Karpas-422 (cell line): ENCODE measurements at regions not wholly inside any gene's neighbourhood (a gene's known extent, or its start where the extent isn't known, plus 50 kb on each side); places are given as distances from the start of the nearest gene placed in this dataset.
"Not testable (repeated sequence)": the region's sequence is repeated elsewhere in the genome, so short reads cannot be mapped to it uniquely, and the experiment has no call there.

ENCODE experiments used
- DNase-seq: peaks from one replicate; pipeline ENCODE4 v3.0.0-alpha.2; 2015
- H2AFZ ChIP-seq: fragments of 200-600 bp; sonication (generic); 2 replicates; pipeline ENCODE4 v1.6.1; 2014; ENCODE audit warnings: antibody characterized with exemption, low read length, mixed read lengths
- H3K27ac ChIP-seq: fragments of 200-600 bp; sonication (generic); 2 replicates; pipeline ENCODE4 v1.5.1; 2014; ENCODE audit warnings: mild to moderate bottlenecking, low read length, moderate library complexity
- H3K27me3 ChIP-seq: fragments of 200-600 bp; sonication (generic); 2 replicates; pipeline ENCODE4 v1.6.1; 2014; ENCODE audit warnings: low read length, mixed read lengths
- H3K36me3 ChIP-seq: fragments of 200-600 bp; sonication (generic); 2 replicates; pipeline ENCODE4 v1.6.1; 2014; ENCODE audit warnings: low read length, mixed read lengths; ENCODE audit not compliant: insufficient read depth
- H3K4me1 ChIP-seq: fragments of 200-600 bp; sonication (generic); 2 replicates; pipeline ENCODE4 v1.6.1; 2014; ENCODE audit warnings: mild to moderate bottlenecking, low read length, mixed read lengths
- H3K4me2 ChIP-seq: fragments of 200-600 bp; sonication (generic); 2 replicates; pipeline ENCODE4 v1.6.1; 2014; ENCODE audit warnings: low read length, low read depth, mild to moderate bottlenecking; ENCODE audit not compliant: poor library complexity, severe bottlenecking
- H3K4me3 ChIP-seq: fragments of 200-600 bp; sonication (generic); 2 replicates; pipeline ENCODE4 v1.5.1; 2014; ENCODE audit warnings: mild to moderate bottlenecking, antibody characterized with exemption, low read length, mixed read lengths
- H3K79me2 ChIP-seq: fragments of 200-600 bp; sonication (generic); 2 replicates; pipeline ENCODE4 v1.6.1; 2014; ENCODE audit warnings: mild to moderate bottlenecking, low read length, mixed read lengths
- H3K9ac ChIP-seq: fragments of 200-600 bp; sonication (generic); 2 replicates; pipeline ENCODE4 v1.6.0; 2014; ENCODE audit warnings: low read length
- H3K9me2 ChIP-seq: fragments of 200-600 bp; sonication (generic), shearing (Covaris generic); replicated peaks from 2 replicates; pipeline ENCODE4 v1.6.0; 2014; ENCODE audit warnings: mild to moderate bottlenecking, low read length, moderate library complexity; ENCODE audit not compliant: insufficient read depth
- H3K9me3 ChIP-seq: fragments of 300-700, 200-600 bp; sonication (generic); 2 replicates; pipeline ENCODE4 v1.6.1; 2014; ENCODE audit warnings: low read length, mixed read lengths
- H4K20me1 ChIP-seq: fragments of 200-600 bp; sonication (generic); 2 replicates; pipeline ENCODE4 v1.6.1; 2014; ENCODE audit warnings: mild to moderate bottlenecking, antibody characterized with exemption, low read length, low read depth; ENCODE audit not compliant: insufficient read depth

- not testable (repeated sequence) for H3K9me3 ChIP-seq, H3K9me2 ChIP-seq, H3K27ac ChIP-seq, H2AFZ ChIP-seq, H3K27me3 ChIP-seq, H3K4me1 ChIP-seq, H4K20me1 ChIP-seq, H3K79me2 ChIP-seq, H3K36me3 ChIP-seq
- peak overlapping the region; percentile 47 for H3K4me2 ChIP-seq
- peak overlapping the region; percentile 56; the same call in 1 of the 2 replicates for H3K4me3 ChIP-seq
- peak; percentile 68 for DNase-seq
- peak overlapping the region; percentile 48; the same call in 1 of the 2 replicates for H3K9ac ChIP-seq
Observed at GRCh38 chr1:120558303-120559060, 143.6 kb downstream of the NBPF8 start.

- H3K4me2 ChIP-seq, H3K4me1 ChIP-seq, H3K27me3 ChIP-seq, H3K9me3 ChIP-seq, H3K9ac ChIP-seq, H3K36me3 ChIP-seq, H3K27ac ChIP-seq, H3K9me2 ChIP-seq, H3K4me3 ChIP-seq, H2AFZ ChIP-seq, H3K79me2 ChIP-seq, DNase-seq, H4K20me1 ChIP-seq: not testable (repeated sequence)
Observed at GRCh38 chr1:120561767-120562166, 146.9 kb downstream of the NBPF8 start.

- not testable (repeated sequence) for H2AFZ ChIP-seq, H3K9ac ChIP-seq, H3K9me2 ChIP-seq, H3K27ac ChIP-seq, H3K4me3 ChIP-seq, H3K4me2 ChIP-seq, H3K79me2 ChIP-seq, H4K20me1 ChIP-seq, H3K36me3 ChIP-seq, H3K9me3 ChIP-seq, H3K27me3 ChIP-seq, H3K4me1 ChIP-seq, DNase-seq
Observed at GRCh38 chr1:120565396-120565795, 150.6 kb downstream of the NBPF8 start.

GRCh38 chr1:120567620-120568019, 152.8 kb downstream of the NBPF8 start:
- not testable (repeated sequence) for H3K4me2 ChIP-seq, H3K4me1 ChIP-seq, H3K4me3 ChIP-seq, H3K27me3 ChIP-seq, H3K79me2 ChIP-seq, DNase-seq, H3K36me3 ChIP-seq, H3K9me3 ChIP-seq, H3K9ac ChIP-seq, H3K9me2 ChIP-seq, H3K27ac ChIP-seq, H2AFZ ChIP-seq, H4K20me1 ChIP-seq

- not testable (repeated sequence) for DNase-seq, H3K4me3 ChIP-seq, H3K27ac ChIP-seq, H3K4me1 ChIP-seq, H2AFZ ChIP-seq, H3K36me3 ChIP-seq, H3K9ac ChIP-seq, H3K27me3 ChIP-seq, H3K4me2 ChIP-seq, H4K20me1 ChIP-seq, H3K9me2 ChIP-seq, H3K9me3 ChIP-seq, H3K79me2 ChIP-seq
Observed at GRCh38 chr1:120575201-120575600, 148.5 kb upstream of the NBPF26 start.

- H3K9me3 ChIP-seq, DNase-seq, H3K4me2 ChIP-seq, H3K4me3 ChIP-seq, H4K20me1 ChIP-seq, H3K9me2 ChIP-seq, H3K27ac ChIP-seq, H3K79me2 ChIP-seq, H3K27me3 ChIP-seq, H3K36me3 ChIP-seq, H3K9ac ChIP-seq, H2AFZ ChIP-seq, H3K4me1 ChIP-seq: not testable (repeated sequence)
Observed at GRCh38 chr1:120582135-120582534, 141.6 kb upstream of the NBPF26 start.

- not testable (repeated sequence) for H3K27me3 ChIP-seq, H3K9me3 ChIP-seq, H2AFZ ChIP-seq, H3K27ac ChIP-seq, H3K9ac ChIP-seq, H3K4me3 ChIP-seq, H3K36me3 ChIP-seq, DNase-seq, H3K9me2 ChIP-seq, H3K4me1 ChIP-seq, H3K4me2 ChIP-seq, H3K79me2 ChIP-seq, H4K20me1 ChIP-seq
Observed at GRCh38 chr1:120586053-120586452, 137.7 kb upstream of the NBPF26 start.

GRCh38 chr1:120588811-120589210, 134.9 kb upstream of the NBPF26 start:
- H3K27ac ChIP-seq, H3K27me3 ChIP-seq, H3K4me3 ChIP-seq, H3K9me3 ChIP-seq, H3K9ac ChIP-seq, H3K36me3 ChIP-seq, H3K4me2 ChIP-seq, DNase-seq, H3K4me1 ChIP-seq, H3K79me2 ChIP-seq, H3K9me2 ChIP-seq, H4K20me1 ChIP-seq, H2AFZ ChIP-seq: not testable (repeated sequence)

GRCh38 chr1:120591774-120592173, 132.0 kb upstream of the NBPF26 start:
- not testable (repeated sequence) for H3K4me1 ChIP-seq, H3K9me2 ChIP-seq, H3K79me2 ChIP-seq, H3K27ac ChIP-seq, H3K9me3 ChIP-seq, H3K27me3 ChIP-seq, H2AFZ ChIP-seq, H3K4me3 ChIP-seq, H4K20me1 ChIP-seq, DNase-seq, H3K4me2 ChIP-seq, H3K36me3 ChIP-seq, H3K9ac ChIP-seq
